Endodermal cell (in vitro differentiated cells): ENCODE measurements at regions not wholly inside any gene's neighbourhood (a gene's known extent, or its start where the extent isn't known, plus 50 kb on each side); places are given as distances from the start of the nearest gene placed in this dataset.

Experiments
- DNase-seq: peaks from one replicate; pipeline ENCODE4 v3.0.0-alpha.2; 2017
- H3K27ac ChIP-seq: 2 replicates; pipeline ENCODE4 v1.5.1; 2013; ENCODE audit warnings: mild to moderate bottlenecking, low read depth, low read length, moderate library complexity
- H3K27me3 ChIP-seq: 2 replicates; pipeline ENCODE4 v1.6.1; 2013; ENCODE audit warnings: mild to moderate bottlenecking, low read length, moderate library complexity; ENCODE audit not compliant: insufficient read depth, control insufficient read depth, poor library complexity, severe bottlenecking
- H3K36me3 ChIP-seq: 2 replicates; pipeline ENCODE4 v1.7.0; 2013; ENCODE audit warnings: mild to moderate bottlenecking, low read length, moderate library complexity; ENCODE audit not compliant: control insufficient read depth, insufficient read depth
- H3K4me1 ChIP-seq: one replicate; pipeline ENCODE4 v1.7.0; 2013; ENCODE audit warnings: low read length; ENCODE audit not compliant: control insufficient read depth, insufficient read depth
- H3K4me3 ChIP-seq: 2 replicates; pipeline ENCODE4 v1.5.1; 2013; ENCODE audit warnings: mild to moderate bottlenecking, low read length, moderate library complexity
- H3K9ac ChIP-seq: 2 replicates; pipeline ENCODE4 v1.6.1; 2013; ENCODE audit warnings: mild to moderate bottlenecking, low read length, moderate library complexity; ENCODE audit not compliant: poor library complexity, severe bottlenecking; ENCODE audit errors: extremely low read depth
- H3K9me3 ChIP-seq: 2 replicates; pipeline ENCODE4 v1.6.1; 2013; ENCODE audit warnings: mild to moderate bottlenecking, low read length, moderate library complexity; ENCODE audit not compliant: control insufficient read depth
- H3K27ac Mint-ChIP-seq: 2 replicates; pipeline ENCODE4 v1.8.0; 2020; ENCODE audit warnings: mixed read lengths
- H3K27me3 Mint-ChIP-seq: 2 replicates; pipeline ENCODE4 v1.8.0; 2021; ENCODE audit warnings: mild to moderate bottlenecking, mixed read lengths; ENCODE audit not compliant: insufficient read depth
- H3K36me3 Mint-ChIP-seq: 2 replicates; pipeline ENCODE4 v1.8.0; 2020; ENCODE audit warnings: low read depth, mixed read lengths
- H3K4me1 Mint-ChIP-seq: 2 replicates; pipeline ENCODE4 v1.8.0; 2020; ENCODE audit warnings: mixed read lengths
- H3K4me3 Mint-ChIP-seq: 2 replicates; pipeline ENCODE4 v1.8.0; 2020; ENCODE audit warnings: mild to moderate bottlenecking, moderate library complexity, mixed read lengths
- H3K9me3 Mint-ChIP-seq: 2 replicates; pipeline ENCODE4 v1.8.0; 2020; ENCODE audit warnings: mild to moderate bottlenecking, mixed read lengths
- CTCF ChIP-seq: fragments of 200-600 bp; sonication (generic); conservative IDR thresholded peaks from 2 replicates; pipeline ENCODE4 v1.5.0; 2021; ENCODE audit warnings: antibody characterized with exemption, mild to moderate bottlenecking
- WGBS, 2 experiments: methylation state at CpG; one replicate each; pipeline versions ENCODE4 v1.1.5 to v1.1.7; 2013; ENCODE audit warnings: missing lambda C conversion rate in 2 of 2, mixed read lengths in 1 of 2; ENCODE audit not compliant: insufficient coverage in 1 of 2, insufficient read length in 1 of 2; 5-methylcytosine and 5-hydroxymethylcytosine counted together

- Mint-ChIP-seq H3K4me3 (no peak overlapping the region), H3K27me3 (no peaks in the 10 kb centered on the region), H3K36me3 (no peaks in the 10 kb centered on the region), H3K27ac (no peak overlapping the region), H3K4me1 (no peaks in the 10 kb centered on the region), H3K9me3 (no peaks in the 10 kb centered on the region)
- 64 to 100% methylated on average over 1 to 3 of the region's 3 CpGs for WGBS, 2 experiments
- H3K27ac ChIP-seq = no peak overlapping the region
- H3K9ac ChIP-seq = no peak overlapping the region
- no peak overlapping the region for H3K4me3 ChIP-seq
- no peak for DNase-seq
- H3K36me3 ChIP-seq = no peaks in the 10 kb centered on the region
- TF ChIP-seq CTCF = no peak
- H3K27me3 ChIP-seq = no peaks in the 10 kb centered on the region
- H3K4me1 ChIP-seq = no peaks in the 10 kb centered on the region
- no peaks in the 10 kb centered on the region for H3K9me3 ChIP-seq
Measured at GRCh38 chr12:20018406-20018805, 349.9 kb upstream of the PDE3A start.

- DNase-seq = no peak
- Histone ChIP-seq H3K9me3 (no peaks in the 10 kb centered on the region), H3K4me1 (peaks cover 4% of the 10 kb centered on the region), H3K36me3 (no peaks in the 10 kb centered on the region), H3K9ac (no peak overlapping the region), H3K27ac (no peak overlapping the region), H3K4me3 (no peak overlapping the region), H3K27me3 (peaks cover 7% of the 10 kb centered on the region)
- no peak overlapping the region for H3K4me3 Mint-ChIP-seq
- H3K27me3 Mint-ChIP-seq = no peaks in the 10 kb centered on the region
- 97 to 100% methylated on average over 4 to 6 of the region's 6 CpGs for WGBS, 2 experiments
- peaks cover 9% of the 10 kb centered on the region for H3K4me1 Mint-ChIP-seq
- no peak for TF ChIP-seq CTCF
- no peaks in the 10 kb centered on the region for H3K36me3 Mint-ChIP-seq
- H3K27ac Mint-ChIP-seq = no peak overlapping the region
- H3K9me3 Mint-ChIP-seq = no peaks in the 10 kb centered on the region
Measured at GRCh38 chr12:20024194-20024593, 344.1 kb upstream of the PDE3A start.

- 83 to 88% methylated on average over 1 of the region's 1 CpG for WGBS, 2 experiments
- Histone ChIP-seq H3K9ac (no peak overlapping the region), H3K4me1 (peaks cover 10% of the 10 kb centered on the region), H3K27me3 (peaks cover 7% of the 10 kb centered on the region), H3K36me3 (no peaks in the 10 kb centered on the region), H3K27ac (no peak overlapping the region), H3K9me3 (no peaks in the 10 kb centered on the region), H3K4me3 (no peak overlapping the region)
- Mint-ChIP-seq H3K36me3 (no peaks in the 10 kb centered on the region), H3K9me3 (no peaks in the 10 kb centered on the region), H3K4me3 (no peak overlapping the region), H3K4me1 (peaks cover 20% of the 10 kb centered on the region), H3K27me3 (no peaks in the 10 kb centered on the region), H3K27ac (no peak overlapping the region)
- no peak for DNase-seq
- no peak for TF ChIP-seq CTCF
Measured at GRCh38 chr12:20028033-20028432, 340.3 kb upstream of the PDE3A start.
